PFSK-1 (cell line): ENCODE measurements at regions not wholly inside any gene's neighbourhood (a gene's known extent, or its start where the extent isn't known, plus 50 kb on each side); places are given as distances from the start of the nearest gene placed in this dataset.

Source experiments
- POLR2AphosphoS5 ChIP-seq: IDR thresholded peaks from 2 replicates; pipeline ENCODE4 v1.6.1; 2012; ENCODE audit warnings: low read depth, mild to moderate bottlenecking, control low read depth, low read length, moderate library complexity
- SIN3A ChIP-seq: IDR thresholded peaks from 2 replicates; pipeline ENCODE4 v1.6.1; 2012; ENCODE audit warnings: mild to moderate bottlenecking, low read length, moderate library complexity, borderline replicate concordance; ENCODE audit not compliant: insufficient read depth
- TF ChIP-seq, protein P1 (sequence below), 2 experiments: IDR thresholded peaks; 2 replicates each; pipeline versions ENCODE4 v1.6.1 to v1.8.0; 2011 to 2012; ENCODE audit warnings: low read depth in 2 of 2, low read length in 2 of 2, control low read depth in 1 of 2, inconsistent platforms in 1 of 2, mild to moderate bottlenecking in 1 of 2, moderate library complexity in 1 of 2; ENCODE audit not compliant: insufficient read depth in 1 of 2

DNA sequence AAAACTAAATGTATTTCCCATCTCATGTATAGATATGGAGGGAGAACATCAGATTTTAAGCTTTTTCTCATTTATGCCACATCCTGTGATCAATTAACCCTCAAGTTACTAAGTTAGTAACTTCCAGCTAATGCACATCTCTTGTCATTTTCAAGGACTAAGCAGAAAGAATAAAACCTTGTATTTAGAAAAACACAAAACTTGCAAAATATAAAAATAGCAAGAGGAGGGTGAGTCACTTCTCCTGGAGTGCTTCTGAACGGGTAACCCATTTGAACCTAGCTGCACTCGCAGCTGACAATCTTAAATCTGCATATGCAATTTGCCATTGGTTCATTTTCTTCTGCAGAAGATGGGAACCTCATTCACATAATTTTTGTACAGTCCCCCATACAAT lies 500.5 kb downstream of the SETD4 start:
- TF ChIP-seq, protein P1, sequence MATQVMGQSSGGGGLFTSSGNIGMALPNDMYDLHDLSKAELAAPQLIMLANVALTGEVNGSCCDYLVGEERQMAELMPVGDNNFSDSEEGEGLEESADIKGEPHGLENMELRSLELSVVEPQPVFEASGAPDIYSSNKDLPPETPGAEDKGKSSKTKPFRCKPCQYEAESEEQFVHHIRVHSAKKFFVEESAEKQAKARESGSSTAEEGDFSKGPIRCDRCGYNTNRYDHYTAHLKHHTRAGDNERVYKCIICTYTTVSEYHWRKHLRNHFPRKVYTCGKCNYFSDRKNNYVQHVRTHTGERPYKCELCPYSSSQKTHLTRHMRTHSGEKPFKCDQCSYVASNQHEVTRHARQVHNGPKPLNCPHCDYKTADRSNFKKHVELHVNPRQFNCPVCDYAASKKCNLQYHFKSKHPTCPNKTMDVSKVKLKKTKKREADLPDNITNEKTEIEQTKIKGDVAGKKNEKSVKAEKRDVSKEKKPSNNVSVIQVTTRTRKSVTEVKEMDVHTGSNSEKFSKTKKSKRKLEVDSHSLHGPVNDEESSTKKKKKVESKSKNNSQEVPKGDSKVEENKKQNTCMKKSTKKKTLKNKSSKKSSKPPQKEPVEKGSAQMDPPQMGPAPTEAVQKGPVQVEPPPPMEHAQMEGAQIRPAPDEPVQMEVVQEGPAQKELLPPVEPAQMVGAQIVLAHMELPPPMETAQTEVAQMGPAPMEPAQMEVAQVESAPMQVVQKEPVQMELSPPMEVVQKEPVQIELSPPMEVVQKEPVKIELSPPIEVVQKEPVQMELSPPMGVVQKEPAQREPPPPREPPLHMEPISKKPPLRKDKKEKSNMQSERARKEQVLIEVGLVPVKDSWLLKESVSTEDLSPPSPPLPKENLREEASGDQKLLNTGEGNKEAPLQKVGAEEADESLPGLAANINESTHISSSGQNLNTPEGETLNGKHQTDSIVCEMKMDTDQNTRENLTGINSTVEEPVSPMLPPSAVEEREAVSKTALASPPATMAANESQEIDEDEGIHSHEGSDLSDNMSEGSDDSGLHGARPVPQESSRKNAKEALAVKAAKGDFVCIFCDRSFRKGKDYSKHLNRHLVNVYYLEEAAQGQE (IDR thresholded peaks at IDR 0.05; ENCODE audit: insufficient read depth in 1 of 2, low read depth in 2 of 2, low read length in 2 of 2) = no peak
- no peak for TF ChIP-seq POLR2AphosphoS5
- no peak for TF ChIP-seq SIN3A
